ENCODE measurements at regions not wholly inside any gene's neighbourhood (a gene's known extent, or its start where the extent isn't known, plus 50 kb on each side); places are given as distances from the start of the nearest gene placed in this dataset.

DNA sequence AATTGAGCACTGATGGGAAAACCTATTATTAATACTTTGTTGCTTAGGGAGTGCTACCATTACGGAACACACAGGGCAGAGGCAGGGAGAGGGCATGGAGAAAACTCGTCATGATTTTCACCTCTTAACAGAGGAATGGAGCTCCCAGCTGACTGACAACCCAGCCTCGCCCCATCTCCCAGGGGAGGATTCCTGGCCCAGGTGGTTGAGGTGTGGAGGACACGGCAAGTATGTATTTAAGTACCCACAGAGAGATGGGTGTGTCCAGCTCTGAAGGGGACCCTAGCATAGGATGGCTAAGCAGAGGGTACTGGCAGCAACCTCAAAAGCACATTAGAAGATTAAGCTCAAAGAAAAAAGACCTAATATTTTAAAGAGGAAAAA lies 261.9 kb upstream of the MOCS1 start:
- TF ChIP-seq, protein P1, sequence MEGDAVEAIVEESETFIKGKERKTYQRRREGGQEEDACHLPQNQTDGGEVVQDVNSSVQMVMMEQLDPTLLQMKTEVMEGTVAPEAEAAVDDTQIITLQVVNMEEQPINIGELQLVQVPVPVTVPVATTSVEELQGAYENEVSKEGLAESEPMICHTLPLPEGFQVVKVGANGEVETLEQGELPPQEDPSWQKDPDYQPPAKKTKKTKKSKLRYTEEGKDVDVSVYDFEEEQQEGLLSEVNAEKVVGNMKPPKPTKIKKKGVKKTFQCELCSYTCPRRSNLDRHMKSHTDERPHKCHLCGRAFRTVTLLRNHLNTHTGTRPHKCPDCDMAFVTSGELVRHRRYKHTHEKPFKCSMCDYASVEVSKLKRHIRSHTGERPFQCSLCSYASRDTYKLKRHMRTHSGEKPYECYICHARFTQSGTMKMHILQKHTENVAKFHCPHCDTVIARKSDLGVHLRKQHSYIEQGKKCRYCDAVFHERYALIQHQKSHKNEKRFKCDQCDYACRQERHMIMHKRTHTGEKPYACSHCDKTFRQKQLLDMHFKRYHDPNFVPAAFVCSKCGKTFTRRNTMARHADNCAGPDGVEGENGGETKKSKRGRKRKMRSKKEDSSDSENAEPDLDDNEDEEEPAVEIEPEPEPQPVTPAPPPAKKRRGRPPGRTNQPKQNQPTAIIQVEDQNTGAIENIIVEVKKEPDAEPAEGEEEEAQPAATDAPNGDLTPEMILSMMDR (IDR thresholded peaks at IDR 0.05; ENCODE audit: insufficient read depth, low read length) = no peak
- TF ChIP-seq POLR2AphosphoS5 (IDR thresholded peaks at IDR 0.05; ENCODE audit: low read depth) = no peak
- TF ChIP-seq REST (IDR thresholded peaks at IDR 0.05; ENCODE audit: insufficient replicate concordance, low read depth) = no peak
- TF ChIP-seq SPI1 (IDR thresholded peaks at IDR 0.05; ENCODE audit: borderline replicate concordance, low read depth) = no peak

All from HL-60 (cell line).